C4-2B (cell line): ENCODE measurements at regions not wholly inside any gene's neighbourhood (a gene's known extent, or its start where the extent isn't known, plus 50 kb on each side); places are given as distances from the start of the nearest gene placed in this dataset.

Experiments
- ZFX ChIP-seq: fragments of 450-650 bp; IDR thresholded peaks from 2 replicates; pipeline ENCODE4 v1.6.1; 2017
- TF ChIP-seq, protein P1 (sequence below): fragments of 450-650 bp; conservative IDR thresholded peaks from 2 replicates; pipeline ENCODE4 v1.5.1; 2017; ENCODE audit warnings: mild to moderate bottlenecking

DNA sequence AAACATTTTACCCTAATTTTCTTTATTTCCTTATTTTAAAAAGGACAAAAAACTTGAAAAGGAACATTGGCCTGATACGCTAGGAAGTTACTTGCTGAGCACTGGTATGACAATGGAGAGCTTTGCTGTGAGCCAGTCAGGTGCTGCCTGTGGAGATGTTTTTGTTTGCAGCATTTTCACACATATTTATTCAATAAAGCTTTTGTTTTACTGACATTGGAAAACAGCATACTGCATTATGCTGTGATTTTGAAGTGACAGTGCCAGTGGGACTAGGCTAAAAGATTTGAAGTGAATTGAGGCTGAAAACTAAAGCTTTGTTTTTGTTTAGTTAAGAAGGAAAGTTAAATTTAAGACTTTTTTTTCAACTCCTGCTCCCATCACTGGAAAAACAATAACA is 470.7 kb upstream of the ZEB2 start:
- TF ChIP-seq, protein P1, sequence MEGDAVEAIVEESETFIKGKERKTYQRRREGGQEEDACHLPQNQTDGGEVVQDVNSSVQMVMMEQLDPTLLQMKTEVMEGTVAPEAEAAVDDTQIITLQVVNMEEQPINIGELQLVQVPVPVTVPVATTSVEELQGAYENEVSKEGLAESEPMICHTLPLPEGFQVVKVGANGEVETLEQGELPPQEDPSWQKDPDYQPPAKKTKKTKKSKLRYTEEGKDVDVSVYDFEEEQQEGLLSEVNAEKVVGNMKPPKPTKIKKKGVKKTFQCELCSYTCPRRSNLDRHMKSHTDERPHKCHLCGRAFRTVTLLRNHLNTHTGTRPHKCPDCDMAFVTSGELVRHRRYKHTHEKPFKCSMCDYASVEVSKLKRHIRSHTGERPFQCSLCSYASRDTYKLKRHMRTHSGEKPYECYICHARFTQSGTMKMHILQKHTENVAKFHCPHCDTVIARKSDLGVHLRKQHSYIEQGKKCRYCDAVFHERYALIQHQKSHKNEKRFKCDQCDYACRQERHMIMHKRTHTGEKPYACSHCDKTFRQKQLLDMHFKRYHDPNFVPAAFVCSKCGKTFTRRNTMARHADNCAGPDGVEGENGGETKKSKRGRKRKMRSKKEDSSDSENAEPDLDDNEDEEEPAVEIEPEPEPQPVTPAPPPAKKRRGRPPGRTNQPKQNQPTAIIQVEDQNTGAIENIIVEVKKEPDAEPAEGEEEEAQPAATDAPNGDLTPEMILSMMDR = no peak
- TF ChIP-seq ZFX = no peak
